ENCODE measurements at regions not wholly inside any gene's neighbourhood (a gene's known extent, or its start where the extent isn't known, plus 50 kb on each side); places are given as distances from the start of the nearest gene placed in this dataset.

- TF ChIP-seq CTCF (IDR thresholded peaks at IDR 0.05), result no peak
Measured at GRCh38 chr2:76280686-76281085, 570.0 kb upstream of the GCFC2 start.

DNA sequence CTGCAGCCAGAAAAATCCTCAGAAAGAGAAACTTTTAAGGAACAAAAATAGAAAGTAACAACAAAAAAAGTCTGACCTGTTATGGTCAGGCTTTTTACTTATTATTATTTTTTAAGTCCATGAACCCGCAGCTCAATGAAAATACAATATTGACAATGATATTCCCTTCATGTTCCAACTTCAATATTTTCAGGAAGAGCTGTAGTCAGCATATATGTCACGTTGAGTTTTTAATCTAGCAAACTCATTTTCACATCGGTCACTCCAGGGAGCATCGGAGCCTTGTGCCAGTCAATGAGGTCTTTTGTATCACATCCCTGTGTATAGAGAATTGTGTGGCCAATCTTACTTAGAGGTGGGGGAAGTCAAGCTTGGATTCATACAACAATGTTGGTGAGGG is 568.4 kb upstream of the GCFC2 start:
- no peak for TF ChIP-seq CTCF (IDR thresholded peaks at IDR 0.05)

GRCh38 chr2:76275788-76276187 is 565.1 kb upstream of the GCFC2 start:
- no peak for TF ChIP-seq CTCF (IDR thresholded peaks at IDR 0.05)

GRCh38 chr2:76274676-76275075 is 564.0 kb upstream of the GCFC2 start:
- no peak for TF ChIP-seq CTCF (IDR thresholded peaks at IDR 0.05)

DNA sequence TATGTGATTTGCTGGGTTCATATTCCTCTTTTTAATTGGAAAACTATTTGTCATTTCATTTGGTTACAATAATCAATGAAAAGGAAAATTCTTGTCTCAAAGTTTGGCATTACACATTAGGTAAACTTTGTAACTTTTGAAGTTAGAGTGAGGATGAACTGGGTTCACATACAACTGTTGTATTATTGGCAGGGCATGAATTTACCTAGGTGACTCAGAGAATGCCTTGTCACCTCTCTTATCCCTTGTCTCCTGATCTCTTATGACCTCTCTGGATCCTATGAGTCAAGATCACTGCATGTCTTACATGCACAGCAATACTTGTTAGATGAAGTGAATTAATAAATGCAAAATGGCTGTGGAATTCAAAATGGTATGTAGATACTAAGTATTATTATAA is 563.4 kb upstream of the GCFC2 start:
- no peak for TF ChIP-seq CTCF (IDR thresholded peaks at IDR 0.05)

DNA sequence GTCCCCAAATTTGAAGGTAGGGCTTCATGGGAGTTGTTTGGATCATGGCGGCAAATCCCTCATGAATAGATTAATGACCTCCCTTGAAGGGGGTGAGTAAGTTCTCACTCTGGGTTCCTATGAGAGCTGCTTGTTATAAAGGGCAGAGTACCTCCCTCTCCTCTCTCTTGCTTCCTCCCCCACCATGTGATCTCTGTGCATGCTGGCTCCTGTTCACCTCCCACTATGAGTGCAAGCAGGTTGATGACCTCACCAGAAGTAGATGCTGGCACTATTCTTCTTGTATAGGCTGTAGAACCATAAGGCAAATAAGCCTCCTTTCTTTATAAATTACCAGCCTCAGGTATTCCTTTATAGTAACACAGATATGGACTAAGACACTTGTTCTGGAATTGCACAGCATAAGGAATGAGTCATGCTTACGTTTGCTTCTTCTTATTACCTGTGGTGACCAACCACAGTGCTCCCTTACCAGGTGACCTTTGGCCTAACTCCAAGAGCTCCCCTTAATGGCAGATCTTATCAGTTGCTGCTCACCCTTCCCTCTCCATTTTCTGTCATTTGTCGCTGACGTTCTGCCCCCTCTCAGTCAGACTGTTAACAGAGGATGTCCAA is 559.5 kb upstream of the GCFC2 start:
- TF ChIP-seq CTCF (IDR thresholded peaks at IDR 0.05), result no peak

DNA sequence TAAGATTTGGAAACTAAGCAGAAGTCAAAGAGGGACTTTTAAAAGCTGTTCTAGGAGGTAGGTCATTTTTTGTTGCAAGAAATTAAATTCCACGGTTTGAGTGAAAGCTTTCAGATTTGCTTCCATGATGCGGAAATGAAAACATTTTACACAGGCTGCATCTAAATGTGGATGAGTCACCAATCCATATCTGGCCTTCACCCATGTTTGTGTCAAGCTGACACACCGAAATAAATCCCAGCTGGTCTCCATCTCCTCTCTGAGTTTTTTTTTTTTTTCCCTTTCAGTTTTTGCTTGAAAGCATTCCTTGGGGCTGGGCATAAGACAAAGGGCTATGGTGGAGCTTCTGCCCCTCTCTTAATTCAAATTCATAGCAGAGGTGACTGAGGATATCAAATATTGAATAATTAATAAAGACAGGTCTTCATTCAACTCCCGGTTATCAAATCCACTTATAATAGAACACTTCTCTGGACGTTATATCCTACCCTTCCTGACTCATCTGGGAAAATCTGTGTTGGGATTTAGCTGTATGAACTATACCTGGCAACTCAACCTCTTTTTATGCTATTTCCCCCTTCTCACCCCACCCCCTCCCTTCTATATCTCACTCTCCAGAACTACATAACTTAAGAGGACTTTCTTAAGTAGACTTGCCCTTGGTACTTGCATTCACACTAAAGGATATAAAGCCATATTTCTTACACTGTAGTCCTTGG is 558.3 kb upstream of the GCFC2 start:
- no peak for TF ChIP-seq CTCF (IDR thresholded peaks at IDR 0.05)
